CD1c-positive myeloid dendritic cell (primary cell): ENCODE measurements at regions not wholly inside any gene's neighbourhood (a gene's known extent, or its start where the extent isn't known, plus 50 kb on each side); places are given as distances from the start of the nearest gene placed in this dataset.

ENCODE experiments used
- DNase-seq: peaks from one replicate; pipeline ENCODE4 v3.0.0-alpha.2; 2016; ENCODE audit errors: extremely low spot score

GRCh38 chr2:238700506-238701340, 147.2 kb upstream of the TWIST2 start:
- DNase-seq: no peak

- DNase-seq: no peak
Measured at GRCh38 chr2:238701341-238702206, 146.3 kb upstream of the TWIST2 start.

GRCh38 chr2:238702276-238703052, 145.4 kb upstream of the TWIST2 start:
- no peak for DNase-seq

- DNase-seq: no peak
Measured at GRCh38 chr2:238703053-238703415, 144.9 kb upstream of the TWIST2 start.

GRCh38 chr2:238703436-238703835, 144.4 kb upstream of the TWIST2 start:
- no peak for DNase-seq

- no peak for DNase-seq
Measured at GRCh38 chr2:238704471-238705225, 143.2 kb upstream of the TWIST2 start.

GRCh38 chr2:238706163-238706562, 141.7 kb upstream of the TWIST2 start:
- no peak for DNase-seq

- DNase-seq: no peak
Measured at GRCh38 chr2:238706673-238707072, 141.2 kb upstream of the TWIST2 start.

- DNase-seq: no peak
Measured at GRCh38 chr2:238709325-238710025, 138.4 kb upstream of the TWIST2 start.

GRCh38 chr2:238710032-238710735, 137.7 kb upstream of the TWIST2 start:
- no peak for DNase-seq

GRCh38 chr2:238710787-238711186, 137.1 kb upstream of the TWIST2 start:
- no peak for DNase-seq

- DNase-seq: no peak
Measured at GRCh38 chr2:238711346-238711745, 136.5 kb upstream of the TWIST2 start.

GRCh38 chr2:238712011-238712410, 135.9 kb upstream of the TWIST2 start:
- no peak for DNase-seq

- no peak for DNase-seq
Measured at GRCh38 chr2:238713198-238713826, 134.6 kb upstream of the TWIST2 start.

GRCh38 chr2:238714038-238714528, 133.8 kb upstream of the TWIST2 start:
- DNase-seq: no peak

GRCh38 chr2:238716171-238716570, 131.7 kb upstream of the TWIST2 start:
- no peak for DNase-seq

GRCh38 chr2:238716585-238716984, 131.3 kb upstream of the TWIST2 start:
- DNase-seq: no peak

GRCh38 chr2:238717084-238717483, 130.8 kb upstream of the TWIST2 start:
- DNase-seq: no peak

- no peak for DNase-seq
Measured at GRCh38 chr2:238719641-238720040, 128.2 kb upstream of the TWIST2 start.
